Stimulated activated CD8-positive, alpha-beta memory T cell treated with anti-CD3 and anti-CD28 coated beads, Interleukin-12 subunit alpha, Interleukin-12 subunit beta, amount 100 ng/mL, for 4 hours (primary cell): ENCODE measurements at regions not wholly inside any gene's neighbourhood (a gene's known extent, or its start where the extent isn't known, plus 50 kb on each side); places are given as distances from the start of the nearest gene placed in this dataset.

Experiments
- DNase-seq: peaks from one replicate; pipeline ENCODE4 v3.0.0-alpha.2; 2020; ENCODE audit warnings: low read depth

DNA sequence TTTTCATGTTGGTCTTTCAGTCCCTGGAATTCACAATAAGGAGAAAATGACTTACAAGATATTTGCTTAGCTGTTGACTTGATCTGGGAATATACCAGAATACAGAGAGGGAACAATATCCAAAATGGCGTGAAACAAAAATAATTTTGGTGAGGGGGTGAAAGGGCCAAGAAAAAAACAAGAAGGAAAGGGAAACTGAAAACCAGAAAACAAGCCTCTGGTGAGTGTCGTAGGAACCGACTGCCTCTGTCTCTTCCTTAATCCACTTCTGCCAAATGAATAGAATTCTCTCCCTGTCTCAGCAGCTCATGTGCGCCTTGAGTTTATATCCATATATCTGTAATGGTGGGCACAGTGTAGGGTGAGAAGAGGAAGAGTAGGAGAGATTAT lies 367.6 kb downstream of the ETS1 start:
- DNase-seq, result no peak

DNA sequence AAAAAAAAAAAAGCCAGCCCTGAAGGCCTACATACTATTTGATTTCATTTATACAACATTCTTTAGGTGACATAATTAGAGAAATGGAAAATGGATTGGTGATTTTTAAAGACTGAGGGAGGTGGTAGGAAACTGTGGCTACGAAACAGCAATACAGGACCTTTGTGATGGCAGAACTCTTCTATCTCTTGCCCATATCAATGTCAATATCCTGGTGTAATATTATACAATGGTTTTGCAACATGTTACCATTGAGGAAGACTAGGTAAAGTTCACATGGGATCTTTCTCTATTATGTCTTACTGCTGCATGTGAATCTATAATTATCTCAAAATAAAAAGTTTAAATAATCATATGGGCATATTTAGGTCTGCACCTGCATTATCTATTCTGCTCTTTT lies 371.2 kb downstream of the ETS1 start:
- DNase-seq, result no peak

DNA sequence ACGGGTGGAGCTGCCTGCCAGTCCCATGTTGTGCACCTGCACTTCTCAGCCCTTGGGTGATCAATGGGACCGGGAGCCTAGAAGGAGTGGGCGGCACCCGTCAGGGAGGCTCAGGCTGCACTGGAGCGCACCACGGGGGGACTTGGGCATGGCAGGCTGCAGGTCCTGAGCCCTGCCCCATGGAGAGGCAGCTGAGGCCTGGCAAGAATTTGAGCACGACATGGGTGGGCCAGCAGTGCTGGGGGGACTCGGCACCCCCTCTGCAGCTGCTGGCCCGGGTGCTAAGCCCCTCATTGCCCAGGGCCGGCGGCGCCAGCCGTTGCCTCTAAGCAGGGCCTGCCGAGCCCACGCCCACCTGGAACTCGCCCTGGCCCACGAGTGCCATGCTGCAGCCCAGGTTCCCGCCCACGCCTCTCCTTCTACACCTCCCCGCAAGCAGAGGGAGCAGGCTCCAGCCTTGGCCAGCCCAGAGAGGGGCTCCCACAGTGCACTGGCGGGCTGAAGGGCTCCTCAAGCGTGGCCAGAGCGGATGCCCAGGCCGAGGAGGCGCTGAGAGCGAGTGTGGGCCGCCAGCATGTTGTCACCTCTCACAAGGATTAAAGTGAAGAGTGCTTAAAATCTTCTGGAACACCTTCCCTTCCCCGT lies 372.0 kb downstream of the ETS1 start:
- no peak for DNase-seq

DNA sequence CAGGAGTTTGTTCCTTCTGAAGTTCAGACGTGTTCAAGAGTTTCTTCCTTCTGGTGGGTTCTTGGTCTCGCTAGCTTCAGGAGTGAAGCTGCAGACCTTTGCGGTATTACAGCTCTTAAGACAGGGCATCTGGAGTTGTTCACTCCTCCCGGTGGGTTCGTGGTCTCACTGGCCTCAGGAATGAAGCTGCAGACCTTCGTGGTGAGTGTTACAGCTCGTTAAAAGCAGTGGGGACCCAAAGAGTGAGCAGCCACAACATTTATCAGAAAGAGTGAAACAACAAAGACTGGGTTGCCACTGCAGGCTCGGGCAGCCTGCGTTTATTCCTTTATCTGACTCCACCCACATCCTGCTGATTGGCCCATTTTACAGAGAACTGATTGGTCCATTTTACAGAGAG lies 373.1 kb downstream of the ETS1 start:
- DNase-seq, result no peak

DNA sequence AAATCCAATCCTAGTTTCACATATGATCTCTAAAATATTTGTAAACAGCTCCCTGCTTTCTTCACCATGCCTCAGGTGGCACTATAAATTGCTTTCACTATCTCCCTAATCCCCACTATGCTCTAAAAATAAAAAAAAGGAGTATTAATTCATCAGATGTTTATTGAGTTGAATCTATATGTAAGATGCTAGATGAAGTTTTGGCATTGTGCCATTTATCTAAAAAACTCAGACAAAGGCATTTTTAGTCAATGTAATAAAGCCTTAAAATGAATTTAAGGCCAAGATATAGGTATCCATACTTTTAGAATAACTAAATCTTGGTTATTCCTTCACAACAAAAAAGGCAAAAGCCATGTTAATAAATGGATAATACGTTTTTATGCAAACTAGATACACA lies 373.9 kb downstream of the ETS1 start:
- DNase-seq, result no peak

GRCh38 chr11:128212324-128212723 lies 375.0 kb downstream of the ETS1 start:
- DNase-seq, result no peak

DNA sequence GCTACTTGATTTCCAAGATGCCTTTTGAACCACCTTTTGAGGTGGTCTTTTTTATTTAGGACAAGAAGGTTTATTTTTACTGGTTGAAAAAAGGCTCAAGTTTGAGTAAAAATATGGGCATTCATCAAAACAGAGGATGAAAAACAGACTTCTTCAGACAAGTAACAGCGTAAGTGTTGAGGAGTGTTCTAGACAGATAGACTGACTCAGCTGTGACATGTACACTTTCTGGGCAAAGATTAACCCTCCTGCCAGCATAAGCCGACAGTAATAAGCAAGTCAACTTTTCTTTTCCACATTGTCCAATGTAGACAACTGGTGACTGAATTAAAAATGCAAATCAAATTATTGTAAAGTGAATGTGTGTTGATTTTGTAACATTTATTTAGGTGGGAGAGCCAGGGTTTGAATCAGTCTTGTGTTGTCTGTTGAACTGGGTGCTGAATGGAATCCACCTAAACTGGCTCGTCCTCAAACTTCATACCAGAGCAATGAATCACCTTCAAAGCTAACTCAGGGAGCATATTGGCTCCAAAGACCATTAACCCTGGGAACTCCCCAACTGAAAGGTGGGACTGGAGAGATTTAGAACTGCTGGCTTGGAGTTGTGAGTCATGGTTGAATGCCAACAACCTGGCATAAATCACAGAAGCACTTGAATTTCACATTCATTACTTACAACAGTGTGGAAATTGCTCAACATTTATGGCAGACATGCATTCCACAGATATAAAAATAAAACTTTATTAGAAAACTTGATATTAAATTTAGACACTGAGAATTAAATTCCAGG lies 377.0 kb downstream of the ETS1 start:
- no peak for DNase-seq

DNA sequence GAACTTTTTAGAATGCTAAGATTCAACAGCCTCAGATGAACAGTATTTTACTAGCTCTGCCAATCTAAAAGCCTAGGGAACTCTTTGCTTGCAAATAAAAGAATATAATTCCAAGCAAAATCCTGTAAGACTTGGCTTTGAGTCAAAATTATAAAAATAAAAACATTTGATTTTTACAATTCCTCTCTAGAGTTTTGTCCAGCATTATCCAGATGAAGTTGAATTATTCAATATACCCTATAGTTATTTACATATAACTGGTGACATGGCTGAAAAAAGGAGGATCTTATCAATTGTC lies 378.3 kb downstream of the ETS1 start:
- DNase-seq, result no peak

- no peak for DNase-seq
Observed at GRCh38 chr11:128208329-128209137, 378.8 kb downstream of the ETS1 start.

DNA sequence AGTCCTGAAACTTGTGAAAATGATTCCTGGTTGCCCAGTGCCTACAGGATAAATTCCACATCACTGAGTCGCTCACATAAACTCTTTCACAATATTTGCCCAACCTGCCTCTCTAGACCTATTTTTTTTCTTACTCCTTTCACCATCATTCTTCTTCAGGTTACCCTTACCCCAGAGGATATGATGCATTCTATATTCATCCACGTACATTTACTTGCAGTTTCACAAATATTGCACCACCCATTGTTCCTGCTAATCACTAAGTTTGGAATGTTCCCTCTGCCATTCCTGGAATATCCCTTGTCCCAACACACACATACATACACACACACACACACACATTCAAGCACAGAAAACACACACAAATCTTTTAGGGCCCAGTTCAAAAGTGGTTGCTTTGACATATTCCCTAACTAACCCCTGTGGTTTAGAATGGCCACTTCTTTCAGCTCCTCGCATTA lies 379.5 kb downstream of the ETS1 start:
- no peak for DNase-seq

GRCh38 chr11:128206461-128206860 lies 380.9 kb downstream of the ETS1 start:
- no peak for DNase-seq

- no peak for DNase-seq
Observed at GRCh38 chr11:128205796-128206195, 381.6 kb downstream of the ETS1 start.

GRCh38 chr11:128204898-128205297 lies 382.5 kb downstream of the ETS1 start:
- DNase-seq, result no peak

DNA sequence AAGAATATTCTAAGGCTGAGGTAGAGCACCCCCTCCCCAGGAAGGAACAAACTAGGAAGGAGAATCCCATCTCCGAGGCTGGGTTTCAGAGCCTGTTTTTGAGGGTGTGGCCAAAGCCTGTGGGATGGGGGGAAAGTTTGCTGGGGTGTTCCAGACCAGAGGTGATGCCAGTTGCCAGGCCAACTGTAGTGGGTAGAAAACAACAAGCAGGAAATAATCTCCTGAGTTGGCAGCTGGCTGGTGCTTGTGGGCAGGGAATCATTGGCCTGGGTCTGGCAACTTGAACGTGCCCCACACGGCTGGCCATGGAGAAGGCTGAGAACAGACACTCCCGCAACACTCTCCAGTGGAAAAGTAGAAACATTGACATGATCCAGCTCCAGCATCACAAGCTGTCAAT lies 385.6 kb downstream of the ETS1 start:
- DNase-seq, result no peak

DNA sequence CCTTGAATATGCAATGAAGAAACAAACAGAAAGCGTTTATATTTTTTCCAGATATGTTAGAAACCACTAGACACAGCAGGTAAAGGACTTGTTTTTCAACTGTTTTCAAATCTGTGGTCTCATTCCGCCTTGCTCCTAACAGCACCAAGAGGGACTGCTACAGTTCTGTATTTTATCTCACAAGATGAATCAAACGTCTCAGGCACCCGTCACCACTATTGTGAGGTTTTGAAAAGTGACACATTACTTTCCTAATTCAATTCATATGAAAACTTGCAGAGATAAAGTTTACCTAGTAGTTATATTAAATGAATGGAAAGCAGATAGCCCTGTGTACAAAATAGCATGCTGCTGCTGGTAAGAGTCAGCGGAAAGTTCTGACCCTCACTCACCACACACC lies 386.3 kb downstream of the ETS1 start:
- DNase-seq, result no peak

DNA sequence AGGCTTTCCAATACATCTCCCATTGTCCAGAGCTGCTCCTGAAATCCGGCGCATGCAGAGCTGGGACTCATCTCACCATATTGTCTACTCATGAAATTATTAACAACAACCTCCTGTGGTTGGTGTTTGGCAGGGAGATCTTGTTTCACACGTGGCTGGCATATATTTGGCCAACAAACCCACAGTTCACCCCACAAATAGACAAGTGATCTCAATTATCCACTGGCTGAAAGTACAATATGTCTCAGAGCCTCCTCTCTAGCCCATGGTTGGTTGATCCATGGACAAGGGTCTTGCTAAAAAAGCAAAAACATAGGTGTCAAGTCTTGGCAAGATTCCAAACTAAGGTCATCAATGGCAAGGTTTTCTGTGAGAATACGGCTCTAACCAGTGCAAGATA lies 386.9 kb downstream of the ETS1 start:
- DNase-seq, result no peak

- DNase-seq, result no peak
Observed at GRCh38 chr11:128198216-128198772, 389.1 kb downstream of the ETS1 start.

DNA sequence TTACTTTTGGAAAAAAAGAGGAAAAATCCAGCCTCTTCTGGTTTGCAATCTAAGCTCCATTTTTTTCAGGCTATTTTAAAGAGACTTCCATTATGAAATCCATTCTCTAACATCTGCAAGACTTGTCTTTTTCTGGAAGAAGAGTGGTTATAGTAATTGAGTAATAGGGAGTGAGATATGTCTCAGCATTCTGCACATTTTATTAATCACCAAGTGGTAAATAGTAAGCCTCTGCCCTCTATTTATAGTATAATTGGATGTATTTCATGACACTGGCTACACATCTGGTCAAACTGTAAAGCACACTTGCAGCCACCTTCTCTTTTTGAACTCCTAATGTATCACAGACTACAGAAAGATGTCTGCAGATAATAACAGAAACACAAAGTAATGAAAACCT lies 391.1 kb downstream of the ETS1 start:
- DNase-seq, result no peak

DNA sequence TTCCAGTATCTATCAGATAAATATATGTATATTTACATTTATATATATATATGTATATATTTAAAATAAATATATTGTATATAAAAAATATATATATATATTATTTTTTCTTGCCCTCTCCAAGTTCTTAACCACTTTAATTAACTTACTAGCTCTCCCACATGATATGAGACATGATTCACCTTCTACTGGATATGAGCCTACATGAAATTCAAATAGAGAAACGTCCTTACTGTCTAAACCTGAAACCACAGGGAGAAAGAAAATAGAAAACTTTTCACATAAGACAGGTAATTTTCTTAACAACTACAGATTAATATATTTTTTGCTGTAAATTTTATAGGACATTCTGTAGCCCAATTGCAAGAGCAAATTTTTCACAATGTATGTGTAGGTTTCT lies 391.6 kb downstream of the ETS1 start:
- DNase-seq, result no peak

DNA sequence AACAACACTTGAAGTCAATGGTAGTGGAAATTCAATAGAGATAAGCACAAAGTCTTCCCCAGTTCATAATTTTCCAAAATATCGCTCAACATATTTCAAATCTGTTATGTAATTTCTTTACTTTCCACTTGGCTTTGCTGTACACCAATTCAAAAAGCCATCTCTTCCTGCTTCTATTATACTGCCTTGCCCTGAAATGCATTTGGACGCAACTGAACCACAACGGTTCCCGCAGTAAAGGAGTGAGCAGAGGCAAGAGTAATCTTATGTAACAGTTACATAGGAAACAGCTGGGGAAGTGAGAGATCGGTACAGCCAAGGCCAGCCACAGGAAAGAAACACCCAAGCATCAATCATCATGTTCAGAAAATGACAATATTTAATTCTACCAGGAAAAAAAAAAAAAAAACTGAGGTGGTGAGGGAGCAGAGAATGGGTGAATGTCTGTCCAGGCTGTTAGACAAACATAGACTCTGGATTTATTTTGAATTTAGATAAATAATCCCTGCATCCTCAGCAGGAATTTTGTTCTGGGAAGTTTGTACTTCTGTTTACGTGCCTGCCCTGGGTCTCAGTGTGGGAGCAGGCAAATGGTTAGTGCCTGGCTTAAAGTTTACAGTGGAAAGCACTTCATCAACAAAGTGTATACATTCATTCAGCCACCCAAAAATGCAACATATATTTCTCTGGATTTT lies 392.2 kb downstream of the ETS1 start:
- no peak for DNase-seq

DNA sequence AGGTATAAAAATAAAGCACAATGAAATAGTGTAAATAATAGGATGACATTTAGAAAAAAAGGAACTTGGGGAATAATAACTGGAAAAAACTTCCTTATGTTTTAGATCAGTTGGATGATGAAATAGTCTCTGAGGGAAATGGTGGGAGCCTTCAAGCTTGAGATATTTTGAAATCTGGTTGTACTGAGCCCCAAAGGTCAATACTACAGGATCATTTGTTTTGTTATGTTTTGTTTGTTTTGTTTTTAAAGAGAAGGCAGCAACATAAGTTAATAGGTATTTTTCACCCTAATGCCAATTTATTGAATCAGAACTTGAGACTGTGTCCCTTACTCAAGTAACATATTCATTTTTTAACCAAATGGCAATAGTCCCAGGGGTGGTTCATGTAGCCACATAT lies 393.1 kb downstream of the ETS1 start:
- DNase-seq, result no peak

- no peak for DNase-seq
Observed at GRCh38 chr11:128193615-128194014, 393.7 kb downstream of the ETS1 start.
